GM13976 (cell line): ENCODE measurements at regions not wholly inside any gene's neighbourhood (a gene's known extent, or its start where the extent isn't known, plus 50 kb on each side); places are given as distances from the start of the nearest gene placed in this dataset.

Experiments used
- DNase-seq: peaks from one replicate; pipeline ENCODE4 v3.0.0; 2012; ENCODE audit warnings: low spot score
- in situ Hi-C: fragments of 300-500 bp; cut with MboI; formaldehyde crosslinking; loops from one replicate; pipeline ENCODE4 v1.12.0; 2022; ENCODE audit warnings: low sequenced_read_pairs, mixed read lengths, inconsistent platforms; ENCODE audit not compliant: unreplicated experiment
- TF ChIP-seq, protein P1 (sequence below): IDR thresholded peaks from 2 replicates; pipeline ENCODE4 v1.5.1; 2012; ENCODE audit warnings: borderline replicate concordance, mild to moderate bottlenecking; ENCODE audit not compliant: insufficient read depth; ENCODE audit errors: extremely low read depth, missing control alignments, control extremely low read depth

DNA sequence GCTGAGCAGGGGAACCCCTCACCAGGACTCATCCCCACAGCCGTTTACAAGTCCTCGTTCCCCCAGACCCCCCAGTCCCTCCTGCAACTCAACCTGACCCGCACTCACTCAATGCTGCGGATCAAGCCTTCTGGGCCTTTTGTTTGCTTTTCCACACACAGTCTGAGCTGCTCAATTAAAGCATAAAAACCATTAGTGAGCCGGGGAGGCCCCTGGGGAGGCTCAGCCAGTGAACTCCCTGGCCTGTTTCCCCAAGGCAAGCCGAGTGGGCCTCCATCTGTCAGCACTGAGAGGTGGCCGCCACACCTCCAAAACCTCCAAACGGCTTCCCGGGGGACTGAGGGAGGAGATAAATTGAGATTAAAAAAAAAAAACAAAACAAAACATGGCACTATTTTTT lies 158.5 kb downstream of the SHOX start:
- TF ChIP-seq, protein P1, sequence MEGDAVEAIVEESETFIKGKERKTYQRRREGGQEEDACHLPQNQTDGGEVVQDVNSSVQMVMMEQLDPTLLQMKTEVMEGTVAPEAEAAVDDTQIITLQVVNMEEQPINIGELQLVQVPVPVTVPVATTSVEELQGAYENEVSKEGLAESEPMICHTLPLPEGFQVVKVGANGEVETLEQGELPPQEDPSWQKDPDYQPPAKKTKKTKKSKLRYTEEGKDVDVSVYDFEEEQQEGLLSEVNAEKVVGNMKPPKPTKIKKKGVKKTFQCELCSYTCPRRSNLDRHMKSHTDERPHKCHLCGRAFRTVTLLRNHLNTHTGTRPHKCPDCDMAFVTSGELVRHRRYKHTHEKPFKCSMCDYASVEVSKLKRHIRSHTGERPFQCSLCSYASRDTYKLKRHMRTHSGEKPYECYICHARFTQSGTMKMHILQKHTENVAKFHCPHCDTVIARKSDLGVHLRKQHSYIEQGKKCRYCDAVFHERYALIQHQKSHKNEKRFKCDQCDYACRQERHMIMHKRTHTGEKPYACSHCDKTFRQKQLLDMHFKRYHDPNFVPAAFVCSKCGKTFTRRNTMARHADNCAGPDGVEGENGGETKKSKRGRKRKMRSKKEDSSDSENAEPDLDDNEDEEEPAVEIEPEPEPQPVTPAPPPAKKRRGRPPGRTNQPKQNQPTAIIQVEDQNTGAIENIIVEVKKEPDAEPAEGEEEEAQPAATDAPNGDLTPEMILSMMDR, result no peak
- DNase-seq, result no peak
- in situ Hi-C loops, result no loop called here

DNA sequence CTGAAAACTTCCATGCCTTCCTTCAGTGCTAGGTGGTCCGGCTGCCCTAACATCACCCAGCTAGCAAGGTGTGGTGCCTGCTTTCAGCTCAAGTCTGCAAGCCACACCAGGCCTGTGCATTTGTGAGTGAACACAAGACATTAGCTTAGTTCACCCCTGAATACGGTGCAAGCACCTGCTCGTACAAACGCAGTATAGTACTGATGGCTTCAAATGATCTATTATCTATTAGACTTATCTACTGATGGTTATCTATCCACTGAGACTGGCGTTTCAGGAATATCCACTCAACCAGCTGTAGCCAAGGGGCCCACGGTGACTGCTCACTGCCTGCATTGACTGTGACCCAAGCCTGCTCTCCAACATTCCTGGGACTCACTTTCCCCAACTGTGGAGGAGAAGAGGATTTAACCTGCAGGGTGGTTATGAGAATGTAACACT lies 155.9 kb downstream of the SHOX start:
- in situ Hi-C loops, result no loop called here
- TF ChIP-seq, protein P1, result no peak
- DNase-seq, result no peak

DNA sequence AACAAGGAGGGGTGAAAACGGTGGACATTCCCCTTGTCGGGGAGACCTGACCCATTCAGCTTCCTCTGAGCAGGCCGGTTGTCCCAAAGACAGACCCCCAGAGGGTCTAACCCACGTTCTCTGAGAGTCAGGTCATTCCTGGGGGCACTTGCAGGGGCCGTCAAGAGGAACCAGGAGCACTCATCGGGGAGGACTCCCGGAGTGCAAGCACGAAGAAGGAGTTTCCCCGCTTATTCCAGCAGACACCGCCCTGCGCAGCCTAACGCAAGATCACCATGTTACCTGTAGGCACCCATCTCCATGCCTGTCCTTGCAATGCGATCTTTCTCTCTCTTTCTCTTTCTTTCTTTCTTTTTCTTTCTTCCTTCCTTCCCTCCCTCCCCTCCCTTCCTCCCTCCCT lies 154.2 kb downstream of the SHOX start:
- in situ Hi-C loops, result no loop called here
- no peak for DNase-seq
- TF ChIP-seq, protein P1, result no peak

DNA sequence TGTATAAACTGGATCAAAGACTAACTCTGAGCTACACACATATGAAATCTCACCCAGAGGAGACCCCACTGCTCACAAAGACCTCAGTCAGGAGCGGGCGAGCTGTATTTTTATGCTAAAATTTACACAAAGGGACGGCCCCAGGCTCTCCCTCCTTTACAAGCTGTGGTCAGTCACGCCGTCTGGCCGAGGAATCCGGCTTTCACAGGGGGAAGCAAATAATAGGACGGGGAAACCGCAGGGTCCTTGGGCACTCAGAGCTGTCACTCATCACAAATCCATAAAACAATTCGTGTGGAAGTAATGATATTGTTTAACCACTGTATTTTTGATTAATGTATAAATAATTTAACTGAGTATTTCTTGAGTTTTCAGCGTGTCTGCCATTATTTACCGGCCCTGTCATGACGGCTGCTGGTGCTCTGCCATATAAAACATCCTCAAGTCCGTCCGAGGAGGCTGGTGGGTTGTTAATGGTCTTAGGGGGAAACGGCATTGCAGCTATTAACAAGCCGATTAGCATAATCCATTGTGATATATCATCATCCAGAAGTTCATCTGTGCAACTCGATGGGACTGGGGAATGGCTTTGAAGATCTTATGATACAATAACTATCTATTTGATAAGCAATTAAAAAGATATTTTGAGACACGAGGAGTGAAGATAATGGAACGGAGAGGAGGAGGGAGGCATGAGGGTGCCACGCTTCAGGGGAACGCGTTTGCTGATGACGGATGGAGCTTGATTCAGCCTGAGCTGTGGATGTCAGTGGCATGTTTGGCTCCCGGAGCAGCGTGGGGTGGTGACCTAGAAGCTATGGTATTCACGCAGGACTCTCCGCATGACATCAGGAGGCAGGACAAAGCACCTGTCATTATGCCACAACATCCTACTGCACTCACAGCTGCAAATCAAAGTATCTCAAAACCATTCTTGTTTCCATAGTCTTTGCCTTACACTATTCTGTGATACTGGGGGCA lies 150.9 kb downstream of the SHOX start:
- in situ Hi-C loops, result no loop called here
- TF ChIP-seq, protein P1, result no peak
- DNase-seq, result no peak

DNA sequence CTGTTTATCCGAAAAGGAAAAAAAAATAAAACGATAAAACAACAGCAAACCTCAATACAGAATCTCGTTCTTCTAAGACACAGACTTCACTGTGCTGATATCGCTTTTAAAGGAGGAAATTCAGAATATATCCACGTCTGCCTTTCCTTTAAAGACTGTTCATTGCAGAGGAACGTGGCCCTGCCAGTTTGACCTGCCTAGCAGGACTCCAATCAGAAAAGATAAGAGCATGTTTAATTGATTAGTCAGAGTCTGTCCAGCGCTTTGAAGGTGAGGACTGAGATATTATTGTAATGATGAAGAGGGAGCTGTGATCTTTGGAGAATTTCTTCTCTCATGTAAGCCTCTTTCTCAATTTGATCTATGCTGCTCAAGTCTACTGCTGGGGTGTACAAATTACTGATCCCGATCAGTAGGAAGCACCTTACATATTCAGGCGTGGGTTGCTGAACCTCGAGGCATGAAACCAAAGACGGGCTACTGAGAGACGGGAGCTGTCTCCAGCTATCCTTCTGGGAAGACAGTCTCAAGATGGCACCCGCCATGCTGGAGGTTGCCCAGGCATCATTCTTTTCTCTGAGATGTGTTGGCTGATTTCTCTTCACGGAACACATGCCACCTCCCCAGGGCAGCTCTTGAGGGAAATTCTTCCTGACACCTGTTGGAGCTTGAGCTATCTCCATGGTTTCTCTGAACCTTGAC lies 146.1 kb downstream of the SHOX start:
- in situ Hi-C loops, result no loop called here
- DNase-seq, result no peak
- TF ChIP-seq, protein P1, result no peak

DNA sequence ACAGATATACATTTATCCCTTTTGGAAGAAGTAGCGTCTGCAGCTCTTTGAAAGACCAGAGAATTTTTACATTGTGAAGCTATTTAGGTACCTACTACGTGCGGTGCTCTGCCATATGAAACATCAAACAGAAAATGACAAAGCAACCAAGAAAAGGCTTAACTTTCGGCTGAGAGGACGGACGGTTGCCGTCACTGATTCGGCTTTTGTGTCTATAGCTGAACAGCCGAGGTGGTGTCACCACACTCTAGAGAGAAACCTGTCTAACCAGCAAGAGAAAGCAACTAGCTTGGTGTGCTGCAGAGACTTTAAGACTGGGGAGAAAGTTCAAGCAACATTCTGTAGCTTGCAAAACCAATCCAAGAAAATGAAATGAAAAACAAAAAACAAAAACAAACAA lies 145.5 kb downstream of the SHOX start:
- DNase-seq, result no peak
- in situ Hi-C loops, result no loop called here
- TF ChIP-seq, protein P1, result no peak
